ENCODE measurements at regions not wholly inside any gene's neighbourhood (a gene's known extent, or its start where the extent isn't known, plus 50 kb on each side); places are given as distances from the start of the nearest gene placed in this dataset.
"Not testable (repeated sequence)": the region's sequence is repeated elsewhere in the genome, so short reads cannot be mapped to it uniquely, and the experiment has no call there.

GRCh38 chr1:187756684-187757083 is 927.9 kb downstream of the PLA2G4A start:
- DNase-seq (ENCODE audit: low read depth, low spot score); H3K27ac ChIP-seq: not testable (repeated sequence)

- H3K27ac ChIP-seq, result no peak overlapping the region
- DNase-seq (ENCODE audit: low read depth, low spot score), result no peak
Observed at GRCh38 chr1:187759825-187760333, 931.1 kb downstream of the PLA2G4A start.

GRCh38 chr1:187762118-187762517 is 933.4 kb downstream of the PLA2G4A start:
- H3K27ac ChIP-seq, result no peak overlapping the region
- DNase-seq (ENCODE audit: low read depth, low spot score), result no peak

- H3K27ac ChIP-seq, result no peak overlapping the region
- DNase-seq (ENCODE audit: low read depth, low spot score), result no peak
Observed at GRCh38 chr1:187763465-187763864, 934.7 kb downstream of the PLA2G4A start.

GRCh38 chr1:187763976-187764375 is 935.2 kb downstream of the PLA2G4A start:
- DNase-seq (ENCODE audit: low read depth, low spot score), result no peak
- no peak overlapping the region for H3K27ac ChIP-seq

- H3K27ac ChIP-seq, result no peak overlapping the region
- no peak for DNase-seq (ENCODE audit: low read depth, low spot score)
Observed at GRCh38 chr1:187771396-187771795, 942.6 kb downstream of the PLA2G4A start.

- H3K27ac ChIP-seq, result no peak overlapping the region
- DNase-seq (ENCODE audit: low read depth, low spot score), result no peak
Observed at GRCh38 chr1:187773168-187773567, 944.4 kb downstream of the PLA2G4A start.

GRCh38 chr1:187787736-187788135 is 959.0 kb downstream of the PLA2G4A start:
- no peak for DNase-seq (ENCODE audit: low read depth, low spot score)
- H3K27ac ChIP-seq, result no peak overlapping the region

GRCh38 chr1:187788718-187789117 is 960.0 kb downstream of the PLA2G4A start:
- H3K27ac ChIP-seq, result no peak overlapping the region
- DNase-seq (ENCODE audit: low read depth, low spot score), result no peak

- DNase-seq (ENCODE audit: low read depth, low spot score), result no peak
- H3K27ac ChIP-seq, result no peak overlapping the region
Observed at GRCh38 chr1:187790724-187791123, 962.0 kb downstream of the PLA2G4A start.

GRCh38 chr1:187794561-187794960 is 965.8 kb downstream of the PLA2G4A start:
- no peak for DNase-seq (ENCODE audit: low read depth, low spot score)
- H3K27ac ChIP-seq, result no peak overlapping the region

- DNase-seq (ENCODE audit: low read depth, low spot score), result no peak
- no peak overlapping the region for H3K27ac ChIP-seq
Observed at GRCh38 chr1:187809549-187809948, 980.8 kb downstream of the PLA2G4A start.

GRCh38 chr1:187816646-187817045 is 987.9 kb downstream of the PLA2G4A start:
- no peak overlapping the region for H3K27ac ChIP-seq
- DNase-seq (ENCODE audit: low read depth, low spot score), result no peak

- no peak for DNase-seq (ENCODE audit: low read depth, low spot score)
Observed at GRCh38 chr1:187817782-187818181, 989.0 kb downstream of the PLA2G4A start.

GRCh38 chr1:187819086-187819485 is 990.3 kb downstream of the PLA2G4A start:
- no peak for DNase-seq (ENCODE audit: low read depth, low spot score)
- no peak overlapping the region for H3K27ac ChIP-seq

More at GRCh38 chr1:187817782-187818181, 989.0 kb downstream of the PLA2G4A start:
- H3K27ac ChIP-seq, result no peak overlapping the region

- H3K27ac ChIP-seq, result no peak overlapping the region
- no peak for DNase-seq (ENCODE audit: low read depth, low spot score)
Observed at GRCh38 chr1:187836557-187836956, 1007.8 kb downstream of the PLA2G4A start.

GRCh38 chr1:187837787-187838186 is 1009.0 kb downstream of the PLA2G4A start:
- no peak for DNase-seq (ENCODE audit: low read depth, low spot score)
- no peak overlapping the region for H3K27ac ChIP-seq

- no peak overlapping the region for H3K27ac ChIP-seq
- DNase-seq (ENCODE audit: low read depth, low spot score), result no peak
Observed at GRCh38 chr1:187838335-187839293, 1009.9 kb downstream of the PLA2G4A start.

- no peak for DNase-seq (ENCODE audit: low read depth, low spot score)
- H3K27ac ChIP-seq, result no peak overlapping the region
Observed at GRCh38 chr1:187839873-187840272, 1011.1 kb downstream of the PLA2G4A start.

GRCh38 chr1:187840557-187840956 is 1011.8 kb downstream of the PLA2G4A start:
- H3K27ac ChIP-seq, result no peak overlapping the region
- no peak for DNase-seq (ENCODE audit: low read depth, low spot score)

- H3K27ac ChIP-seq, result peak overlapping the region; percentile 69
- DNase-seq (ENCODE audit: low read depth, low spot score), result peak; percentile 81
Observed at GRCh38 chr1:187842406-187843165, 1013.8 kb downstream of the PLA2G4A start.
